Stimulated activated naive CD4-positive, alpha-beta T cell treated with Interleukin-2 at 50 U/mL for 16 hours (primary cell): ENCODE measurements at regions not wholly inside any gene's neighbourhood (a gene's known extent, or its start where the extent isn't known, plus 50 kb on each side); places are given as distances from the start of the nearest gene placed in this dataset.

Experiments
- DNase-seq: peaks from one replicate; lab custom pipeline; 2025; lab: John Stamatoyannopoulos, UW

GRCh38 chr16:51474414-51475091, 323.5 kb upstream of the SALL1 start:
- DNase-seq = no peak

- no peak for DNase-seq
Observed at GRCh38 chr16:51473091-51473490, 322.0 kb upstream of the SALL1 start.

GRCh38 chr16:51470492-51470891, 319.4 kb upstream of the SALL1 start:
- no peak for DNase-seq

- DNase-seq = no peak
Observed at GRCh38 chr16:51464996-51465395, 313.9 kb upstream of the SALL1 start.

GRCh38 chr16:51461255-51461654, 310.2 kb upstream of the SALL1 start:
- DNase-seq = no peak

- no peak for DNase-seq
Observed at GRCh38 chr16:51458356-51459140, 307.5 kb upstream of the SALL1 start.

- no peak for DNase-seq
Observed at GRCh38 chr16:51457775-51458174, 306.7 kb upstream of the SALL1 start.

- DNase-seq = no peak
Observed at GRCh38 chr16:51455398-51455797, 304.3 kb upstream of the SALL1 start.

- DNase-seq = no peak
Observed at GRCh38 chr16:51453251-51453650, 302.2 kb upstream of the SALL1 start.

- no peak for DNase-seq
Observed at GRCh38 chr16:51450909-51451308, 299.8 kb upstream of the SALL1 start.

- DNase-seq = no peak
Observed at GRCh38 chr16:51450376-51450775, 299.3 kb upstream of the SALL1 start.

- no peak for DNase-seq
Observed at GRCh38 chr16:51449441-51449840, 298.4 kb upstream of the SALL1 start.

GRCh38 chr16:51445250-51445649, 294.2 kb upstream of the SALL1 start:
- DNase-seq = no peak

- no peak for DNase-seq
Observed at GRCh38 chr16:51443934-51444333, 292.9 kb upstream of the SALL1 start.

GRCh38 chr16:51442141-51442870, 291.2 kb upstream of the SALL1 start:
- DNase-seq = no peak

- no peak for DNase-seq
Observed at GRCh38 chr16:51440131-51440889, 289.2 kb upstream of the SALL1 start.

- DNase-seq = no peak
Observed at GRCh38 chr16:51439271-51439670, 288.2 kb upstream of the SALL1 start.

- no peak for DNase-seq
Observed at GRCh38 chr16:51436742-51437141, 285.7 kb upstream of the SALL1 start.

GRCh38 chr16:51434567-51435198, 283.6 kb upstream of the SALL1 start:
- no peak for DNase-seq

GRCh38 chr16:51433599-51433998, 282.5 kb upstream of the SALL1 start:
- DNase-seq = no peak

- no peak for DNase-seq
Observed at GRCh38 chr16:51431517-51432241, 280.6 kb upstream of the SALL1 start.
